NT2/D1 (cell line): ENCODE measurements at regions not wholly inside any gene's neighbourhood (a gene's known extent, or its start where the extent isn't known, plus 50 kb on each side); places are given as distances from the start of the nearest gene placed in this dataset.

Source experiments
- DNase-seq: peaks from one replicate; pipeline ENCODE4 v3.0.0-alpha.2; 2011; ENCODE audit warnings: low read depth, low spot score
- H3K27me3 ChIP-seq: 2 replicates; pipeline ENCODE4 v1.6.0; 2011; ENCODE audit warnings: mild to moderate bottlenecking; ENCODE audit not compliant: insufficient read length, insufficient read depth
- H3K36me3 ChIP-seq: 2 replicates; pipeline ENCODE4 v1.6.1; 2011; ENCODE audit warnings: mild to moderate bottlenecking, low read length, mixed read lengths; ENCODE audit not compliant: insufficient read depth, insufficient read length
- H3K4me1 ChIP-seq: 2 replicates; pipeline ENCODE4 v1.5.1; 2011; ENCODE audit not compliant: insufficient read depth, insufficient read length
- H3K4me3 ChIP-seq: 2 replicates; pipeline ENCODE4 v1.5.1; 2011; ENCODE audit warnings: low read depth; ENCODE audit not compliant: insufficient read length
- H3K9ac ChIP-seq: 2 replicates; pipeline ENCODE4 v1.6.0; 2011; ENCODE audit warnings: low read depth; ENCODE audit not compliant: insufficient read length
- H3K9me3 ChIP-seq: 2 replicates; pipeline ENCODE4 v1.5.1; 2011; ENCODE audit warnings: mild to moderate bottlenecking, low read length; ENCODE audit not compliant: insufficient read depth
- SUZ12 ChIP-seq: IDR thresholded peaks from 2 replicates; pipeline ENCODE4 v1.6.1; 2011; ENCODE audit not compliant: insufficient read length, insufficient read depth; ENCODE audit errors: extremely low read depth
- YY1 ChIP-seq: IDR thresholded peaks from 2 replicates; pipeline ENCODE4 v1.6.1; 2011; ENCODE audit not compliant: insufficient read length, insufficient read depth
- ZNF274 ChIP-seq: IDR thresholded peaks from 2 replicates; pipeline ENCODE4 v1.6.1; 2011; ENCODE audit warnings: mild to moderate bottlenecking, low read depth, low read length

- DNase-seq = no peak
- H3K9me3 ChIP-seq = no peaks in the 10 kb centered on the region; the same call in 1 of the 2 replicates
- no peaks in the 10 kb centered on the region for H3K27me3 ChIP-seq
- no peak overlapping the region for H3K9ac ChIP-seq
- no peaks in the 10 kb centered on the region for H3K36me3 ChIP-seq
- TF ChIP-seq YY1 = no peak
- H3K4me3 ChIP-seq = no peak overlapping the region
- no peaks in the 10 kb centered on the region for H3K4me1 ChIP-seq
Measured at GRCh38 chr1:165056914-165057313, 299.6 kb downstream of the LMX1A start.

GRCh38 chr1:165055581-165055980, 300.9 kb downstream of the LMX1A start:
- H3K4me1 ChIP-seq = no peaks in the 10 kb centered on the region
- H3K9ac ChIP-seq = no peak overlapping the region
- H3K4me3 ChIP-seq = no peak overlapping the region
- H3K27me3 ChIP-seq = no peaks in the 10 kb centered on the region
- H3K9me3 ChIP-seq = no peaks in the 10 kb centered on the region; the same call in 1 of the 2 replicates
- H3K36me3 ChIP-seq = no peaks in the 10 kb centered on the region
- TF ChIP-seq SUZ12 = no peak
- TF ChIP-seq ZNF274 = no peak
- TF ChIP-seq YY1 = no peak
- DNase-seq = no peak

- no peak overlapping the region for H3K4me3 ChIP-seq
- H3K27me3 ChIP-seq = no peaks in the 10 kb centered on the region
- H3K4me1 ChIP-seq = no peaks in the 10 kb centered on the region
- TF ChIP-seq YY1 (no peak), ZNF274 (no peak), SUZ12 (no peak)
- no peak for DNase-seq
- no peak overlapping the region for H3K9ac ChIP-seq
- H3K9me3 ChIP-seq = no peaks in the 10 kb centered on the region; the same call in 1 of the 2 replicates
- no peaks in the 10 kb centered on the region for H3K36me3 ChIP-seq
Measured at GRCh38 chr1:165054627-165055026, 301.9 kb downstream of the LMX1A start.

- no peak for DNase-seq
- Histone ChIP-seq H3K4me1 (no peaks in the 10 kb centered on the region), H3K9me3 (no peaks in the 10 kb centered on the region; the same call in 1 of the 2 replicates), H3K9ac (no peak overlapping the region), H3K4me3 (no peak overlapping the region), H3K36me3 (no peaks in the 10 kb centered on the region), H3K27me3 (no peaks in the 10 kb centered on the region)
- TF ChIP-seq SUZ12 = no peak
- no peak for TF ChIP-seq YY1
- no peak for TF ChIP-seq ZNF274
Measured at GRCh38 chr1:165053351-165053750, 303.2 kb downstream of the LMX1A start.

GRCh38 chr1:165052936-165053335, 303.6 kb downstream of the LMX1A start:
- Histone ChIP-seq H3K9ac (no peak overlapping the region), H3K9me3 (no peaks in the 10 kb centered on the region; the same call in 1 of the 2 replicates), H3K27me3 (no peaks in the 10 kb centered on the region), H3K4me1 (peaks cover 1% of the 10 kb centered on the region), H3K36me3 (no peaks in the 10 kb centered on the region), H3K4me3 (no peak overlapping the region)
- TF ChIP-seq YY1 (no peak), ZNF274 (no peak), SUZ12 (no peak)
- no peak for DNase-seq

GRCh38 chr1:165052431-165052830, 304.1 kb downstream of the LMX1A start:
- TF ChIP-seq ZNF274 (no peak), YY1 (no peak), SUZ12 (no peak)
- no peaks in the 10 kb centered on the region; the same call in 1 of the 2 replicates for H3K9me3 ChIP-seq
- peaks cover 4% of the 10 kb centered on the region for H3K4me1 ChIP-seq
- H3K9ac ChIP-seq = no peak overlapping the region
- no peak overlapping the region for H3K4me3 ChIP-seq
- H3K27me3 ChIP-seq = no peaks in the 10 kb centered on the region
- no peak for DNase-seq
- H3K36me3 ChIP-seq = no peaks in the 10 kb centered on the region

GRCh38 chr1:165050246-165050645, 306.3 kb downstream of the LMX1A start:
- H3K36me3 ChIP-seq = no peaks in the 10 kb centered on the region
- no peak overlapping the region for H3K4me3 ChIP-seq
- TF ChIP-seq YY1 = no peak
- TF ChIP-seq ZNF274 = no peak
- TF ChIP-seq SUZ12 = no peak
- peaks cover 4% of the 10 kb centered on the region for H3K4me1 ChIP-seq
- no peaks in the 10 kb centered on the region for H3K27me3 ChIP-seq
- no peak overlapping the region for H3K9ac ChIP-seq
- DNase-seq = no peak
- H3K9me3 ChIP-seq = no peaks in the 10 kb centered on the region; the same call in 1 of the 2 replicates
